GM12878 (cell line): ENCODE measurements at regions not wholly inside any gene's neighbourhood (a gene's known extent, or its start where the extent isn't known, plus 50 kb on each side); places are given as distances from the start of the nearest gene placed in this dataset.

Source experiments
- ATAC-seq: fragments of 200-7000 bp; cut with Tn5 transposase; 3 replicates; pipeline ENCODE4 v1.9.1; 2020; ENCODE audit warnings: mild to moderate bottlenecking, moderate library complexity
- BruUV-seq: library from RNA; stranded (reverse); fragments of 400-500 nt; replicated peaks from 2 replicates; lab custom pipeline; 2021; lab: Mats Ljungman, UMichigan
- CTCF ChIA-PET: fragments of 300-600 bp; sonication (Branson Sonifier 250); formaldehyde crosslinking; extraction: SDS; loops from one replicate; lab custom pipeline; 2021; ENCODE audit warnings: inconsistent platforms; lab: Yijun Ruan, JAX
- POLR2A ChIA-PET: fragments of 350-600 bp; formaldehyde crosslinking; extraction: SDS; loops from one replicate; lab custom pipeline; 2021; ENCODE audit warnings: inconsistent platforms; lab: Charles Lee
- RAD21 ChIA-PET: fragments of 300-600 bp; sonication (Branson Sonifier 250); formaldehyde crosslinking; loops from one replicate; lab custom pipeline; 2023; ENCODE audit warnings: antibody characterized with exemption; ENCODE audit not compliant: unreplicated experiment; lab: Charles Lee
- SMC1A ChIA-PET: fragments of 300-600 bp; sonication (Branson Sonifier 250); formaldehyde crosslinking; loops from one replicate; lab custom pipeline; 2023; ENCODE audit not compliant: unreplicated experiment, uncharacterized antibody; lab: Charles Lee
- DNase-seq: peaks from one replicate; pipeline ENCODE4 v3.0.0-alpha.2; 2011; ENCODE audit warnings: low read depth, low spot score
- FAIRE-seq: peaks from 3 replicates; lab custom pipeline; 2011; peaks lifted over from hg19 to GRCh38; lab: Jason Lieb, UNC
- H2AFZ ChIP-seq: 2 replicates; pipeline ENCODE4 v1.6.0; 2011; ENCODE audit warnings: low read depth, low read length, control low read depth; ENCODE audit not compliant: control insufficient read depth
- H3K27ac ChIP-seq: 2 replicates; pipeline ENCODE4 v1.5.1; 2011; ENCODE audit warnings: control low read depth; ENCODE audit not compliant: control insufficient read depth, insufficient read depth
- H3K27me3 ChIP-seq, 2 experiments: replicated peaks in 1 of 2; 2 replicates each; pipeline versions ENCODE4 v1.6.0 to v1.6.1; 2011; ENCODE audit warnings: low read length in 1 of 2; ENCODE audit not compliant: control insufficient read depth in 2 of 2, insufficient read depth in 2 of 2
- H3K36me3 ChIP-seq, 2 experiments: 2 replicates each; pipeline ENCODE4 v1.5.1; 2011; ENCODE audit warnings: low read length in 1 of 2; ENCODE audit not compliant: control insufficient read depth in 2 of 2, insufficient read depth in 2 of 2
- H3K4me1 ChIP-seq: 2 replicates; pipeline ENCODE4 v1.6.1; 2011; ENCODE audit warnings: mild to moderate bottlenecking, low read length, moderate library complexity, mixed read lengths; ENCODE audit not compliant: control insufficient read depth, insufficient read depth
- H3K4me2 ChIP-seq: 2 replicates; pipeline ENCODE4 v1.6.0; 2011; ENCODE audit warnings: control low read depth; ENCODE audit not compliant: control insufficient read depth, insufficient read depth
- H3K4me3 ChIP-seq: fragments of 200-600 bp; sonication (generic); 2 replicates; pipeline ENCODE4 v1.5.1; 2016
- H3K79me2 ChIP-seq: 2 replicates; pipeline ENCODE4 v1.6.0; 2011; ENCODE audit warnings: low read length; ENCODE audit not compliant: control insufficient read depth, insufficient read depth
- H3K9ac ChIP-seq: 2 replicates; pipeline ENCODE4 v1.8.0; 2011; ENCODE audit warnings: low read length, control low read depth, mixed read lengths; ENCODE audit not compliant: control insufficient read depth, insufficient read depth
- H3K9me3 ChIP-seq: replicated peaks from 3 replicates; pipeline ENCODE4 v1.5.1; 2011; ENCODE audit warnings: mild to moderate bottlenecking, low read length; ENCODE audit not compliant: control insufficient read depth, insufficient read depth
- H4K20me1 ChIP-seq: 2 replicates; pipeline ENCODE4 v1.6.0; 2011; ENCODE audit not compliant: control insufficient read depth, insufficient read depth
- ATF7 ChIP-seq: fragments of 450-650 bp; IDR thresholded peaks from 2 replicates; pipeline ENCODE4 v1.6.1; 2016; ENCODE audit warnings: low read depth, mild to moderate bottlenecking
- BMI1 ChIP-seq: fragments of 450-650 bp; IDR thresholded peaks from 2 replicates; pipeline ENCODE4 v1.6.1; 2016; ENCODE audit warnings: mild to moderate bottlenecking, moderate library complexity, borderline replicate concordance
- CEBPB ChIP-seq, 2 experiments: fragments of 150-350 bp in 1 of 2; IDR thresholded peaks; 2 replicates each; pipeline ENCODE4 v1.6.1; 2012 to 2014; ENCODE audit warnings: low read depth in 2 of 2, low read length in 2 of 2, borderline replicate concordance in 1 of 2, inconsistent platforms in 1 of 2
- FOS ChIP-seq: IDR thresholded peaks from 3 replicates; pipeline ENCODE4 v1.6.1; 2011; ENCODE audit warnings: borderline replicate concordance; ENCODE audit not compliant: insufficient read length; ENCODE audit errors: extremely low read depth
- KDM1A ChIP-seq: fragments of 200-600 bp; sonication (generic); IDR thresholded peaks from 2 replicates; pipeline ENCODE4 v1.6.1; 2016; ENCODE audit warnings: borderline replicate concordance
- MYC ChIP-seq: IDR thresholded peaks from 2 replicates; pipeline ENCODE4 v1.6.1; 2011; ENCODE audit warnings: mild to moderate bottlenecking, low read length, moderate library complexity, inconsistent platforms; ENCODE audit not compliant: insufficient read depth, insufficient replicate concordance, insufficient read length, severe bottlenecking
- NFYA ChIP-seq: IDR thresholded peaks from 2 replicates; pipeline ENCODE4 v1.6.1; 2011; ENCODE audit warnings: low read depth, mild to moderate bottlenecking, low read length, improper control_type of control experiment, borderline replicate concordance
- WGBS: methylation state at CpG from one replicate; pipeline ENCODE4 v1.1.6; 2016; ENCODE audit warnings: low lambda C conversion rate; ENCODE audit not compliant: insufficient replicate concordance, insufficient coverage; ENCODE audit errors: missing lambda C conversion rate; 5-methylcytosine and 5-hydroxymethylcytosine counted together
- in situ Hi-C: fragments of 300-500 bp; cut with MboI; formaldehyde crosslinking; loops from 9 replicates; pipeline ENCODE4 v1.14.3; 2018; ENCODE audit warnings: mixed read lengths
- intact Hi-C: fragments of 100-400 bp; cut with micrococcal nuclease; formaldehyde crosslinking; loops from one replicate; pipeline ENCODE4 v1.14.2; 2022; ENCODE audit not compliant: unreplicated experiment
- TF ChIP-seq, protein P1 (sequence below): fragments of 450-650 bp; IDR thresholded peaks from 2 replicates; pipeline ENCODE4 v1.6.1; 2017; ENCODE audit warnings: mild to moderate bottlenecking, low read depth, inconsistent platforms; ENCODE audit not compliant: poor library complexity, severe bottlenecking
- TF ChIP-seq, protein P2 (sequence below): fragments of 450-650 bp; IDR thresholded peaks from 2 replicates; pipeline ENCODE4 v1.6.1; 2016; ENCODE audit warnings: mild to moderate bottlenecking
- TF ChIP-seq, protein P3 (sequence below): IDR thresholded peaks from 2 replicates; pipeline ENCODE4 v1.6.1; 2011; ENCODE audit warnings: borderline replicate concordance, low read depth, mild to moderate bottlenecking, moderate library complexity, low read length; ENCODE audit not compliant: insufficient read depth, poor library complexity, severe bottlenecking
- TF ChIP-seq, protein P4 (sequence below): fragments of 150-350 bp; IDR thresholded peaks from 2 replicates; pipeline ENCODE4 v1.6.1; 2016; ENCODE audit warnings: low read depth, low read length

DNA sequence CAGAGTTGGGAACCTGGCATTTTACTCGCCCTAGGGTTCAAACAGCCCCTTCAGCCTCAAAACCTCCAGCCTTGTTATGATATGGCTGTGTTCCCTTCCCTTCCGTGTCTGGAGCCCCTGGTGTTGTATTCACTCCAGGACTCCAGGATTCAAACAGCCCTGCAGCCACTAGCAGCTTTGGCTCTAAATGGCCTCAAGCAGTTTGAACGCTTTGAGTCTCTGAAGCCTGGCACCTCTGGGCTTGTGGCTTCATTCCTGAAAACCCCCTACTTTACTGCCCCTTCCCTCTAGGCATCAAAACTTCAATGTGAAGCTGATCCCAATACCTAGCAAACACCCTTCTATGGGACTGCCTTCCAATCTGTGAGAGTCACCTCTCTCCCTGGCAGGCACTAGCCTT lies 67.9 kb upstream of the RMST start:
- ChIA-PET CTCF (interaction anchor here (1.4 to 2.7 kb wide), 2 partner anchors 10 to 246 kb away, joined by 3 to 12 read pairs; no protein-coding TSS in a partner anchor), POLR2A (no interaction called here), RAD21 (no interaction called here), SMC1A (interaction anchor here (0.8 to 1.4 kb wide), 2 partner anchors 10 kb away, joined by 3 read pairs; no protein-coding TSS in a partner anchor)
- 37% methylated on average over 3 of the region's 3 CpGs for WGBS
- H2AFZ ChIP-seq: no peak overlapping the region
- no peak overlapping the region for H3K27ac ChIP-seq
- no peaks in the 10 kb centered on the region for H3K79me2 ChIP-seq
- H3K9me3 ChIP-seq: no peaks in the 10 kb centered on the region
- no peaks in the 10 kb centered on the region for H4K20me1 ChIP-seq
- H3K9ac ChIP-seq: no peak overlapping the region
- no peaks in the 10 kb centered on the region for H3K4me1 ChIP-seq
- ATAC-seq (no peak), FAIRE-seq (no peak), DNase-seq (no peak)
- no peaks in the 10 kb centered on the region for H3K27me3 ChIP-seq
- no TSS peak for BruUV-seq
- intact Hi-C loops (no loop called here), in situ Hi-C loops (no loop called here)
- H3K4me3 ChIP-seq: no peak overlapping the region
- H3K36me3 ChIP-seq: no peaks in the 10 kb centered on the region
- no peak overlapping the region for H3K4me2 ChIP-seq
- TF ChIP-seq MYC (no peak), NFYA (no peak), BMI1 (no peak), KDM1A (no peak), ATF7 (no peak), FOS (no peak), CEBPB (IDR thresholded peaks at IDR 0.05; ENCODE audit: borderline replicate concordance in 1 of 2, low read depth in 2 of 2, low read length in 2 of 2) (no peak)
- TF ChIP-seq, protein P1, sequence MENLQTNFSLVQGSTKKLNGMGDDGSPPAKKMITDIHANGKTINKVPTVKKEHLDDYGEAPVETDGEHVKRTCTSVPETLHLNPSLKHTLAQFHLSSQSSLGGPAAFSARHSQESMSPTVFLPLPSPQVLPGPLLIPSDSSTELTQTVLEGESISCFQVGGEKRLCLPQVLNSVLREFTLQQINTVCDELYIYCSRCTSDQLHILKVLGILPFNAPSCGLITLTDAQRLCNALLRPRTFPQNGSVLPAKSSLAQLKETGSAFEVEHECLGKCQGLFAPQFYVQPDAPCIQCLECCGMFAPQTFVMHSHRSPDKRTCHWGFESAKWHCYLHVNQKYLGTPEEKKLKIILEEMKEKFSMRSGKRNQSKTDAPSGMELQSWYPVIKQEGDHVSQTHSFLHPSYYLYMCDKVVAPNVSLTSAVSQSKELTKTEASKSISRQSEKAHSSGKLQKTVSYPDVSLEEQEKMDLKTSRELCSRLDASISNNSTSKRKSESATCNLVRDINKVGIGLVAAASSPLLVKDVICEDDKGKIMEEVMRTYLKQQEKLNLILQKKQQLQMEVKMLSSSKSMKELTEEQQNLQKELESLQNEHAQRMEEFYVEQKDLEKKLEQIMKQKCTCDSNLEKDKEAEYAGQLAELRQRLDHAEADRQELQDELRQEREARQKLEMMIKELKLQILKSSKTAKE: no peak
- TF ChIP-seq, protein P2, sequence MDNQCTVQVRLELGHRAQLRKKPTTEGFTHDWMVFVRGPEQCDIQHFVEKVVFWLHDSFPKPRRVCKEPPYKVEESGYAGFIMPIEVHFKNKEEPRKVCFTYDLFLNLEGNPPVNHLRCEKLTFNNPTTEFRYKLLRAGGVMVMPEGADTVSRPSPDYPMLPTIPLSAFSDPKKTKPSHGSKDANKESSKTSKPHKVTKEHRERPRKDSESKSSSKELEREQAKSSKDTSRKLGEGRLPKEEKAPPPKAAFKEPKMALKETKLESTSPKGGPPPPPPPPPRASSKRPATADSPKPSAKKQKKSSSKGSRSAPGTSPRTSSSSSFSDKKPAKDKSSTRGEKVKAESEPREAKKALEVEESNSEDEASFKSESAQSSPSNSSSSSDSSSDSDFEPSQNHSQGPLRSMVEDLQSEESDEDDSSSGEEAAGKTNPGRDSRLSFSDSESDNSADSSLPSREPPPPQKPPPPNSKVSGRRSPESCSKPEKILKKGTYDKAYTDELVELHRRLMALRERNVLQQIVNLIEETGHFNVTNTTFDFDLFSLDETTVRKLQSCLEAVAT: no peak
- TF ChIP-seq, protein P3, sequence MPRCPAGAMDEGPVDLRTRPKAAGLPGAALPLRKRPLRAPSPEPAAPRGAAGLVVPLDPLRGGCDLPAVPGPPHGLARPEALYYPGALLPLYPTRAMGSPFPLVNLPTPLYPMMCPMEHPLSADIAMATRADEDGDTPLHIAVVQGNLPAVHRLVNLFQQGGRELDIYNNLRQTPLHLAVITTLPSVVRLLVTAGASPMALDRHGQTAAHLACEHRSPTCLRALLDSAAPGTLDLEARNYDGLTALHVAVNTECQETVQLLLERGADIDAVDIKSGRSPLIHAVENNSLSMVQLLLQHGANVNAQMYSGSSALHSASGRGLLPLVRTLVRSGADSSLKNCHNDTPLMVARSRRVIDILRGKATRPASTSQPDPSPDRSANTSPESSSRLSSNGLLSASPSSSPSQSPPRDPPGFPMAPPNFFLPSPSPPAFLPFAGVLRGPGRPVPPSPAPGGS: no peak
- TF ChIP-seq, protein P4, sequence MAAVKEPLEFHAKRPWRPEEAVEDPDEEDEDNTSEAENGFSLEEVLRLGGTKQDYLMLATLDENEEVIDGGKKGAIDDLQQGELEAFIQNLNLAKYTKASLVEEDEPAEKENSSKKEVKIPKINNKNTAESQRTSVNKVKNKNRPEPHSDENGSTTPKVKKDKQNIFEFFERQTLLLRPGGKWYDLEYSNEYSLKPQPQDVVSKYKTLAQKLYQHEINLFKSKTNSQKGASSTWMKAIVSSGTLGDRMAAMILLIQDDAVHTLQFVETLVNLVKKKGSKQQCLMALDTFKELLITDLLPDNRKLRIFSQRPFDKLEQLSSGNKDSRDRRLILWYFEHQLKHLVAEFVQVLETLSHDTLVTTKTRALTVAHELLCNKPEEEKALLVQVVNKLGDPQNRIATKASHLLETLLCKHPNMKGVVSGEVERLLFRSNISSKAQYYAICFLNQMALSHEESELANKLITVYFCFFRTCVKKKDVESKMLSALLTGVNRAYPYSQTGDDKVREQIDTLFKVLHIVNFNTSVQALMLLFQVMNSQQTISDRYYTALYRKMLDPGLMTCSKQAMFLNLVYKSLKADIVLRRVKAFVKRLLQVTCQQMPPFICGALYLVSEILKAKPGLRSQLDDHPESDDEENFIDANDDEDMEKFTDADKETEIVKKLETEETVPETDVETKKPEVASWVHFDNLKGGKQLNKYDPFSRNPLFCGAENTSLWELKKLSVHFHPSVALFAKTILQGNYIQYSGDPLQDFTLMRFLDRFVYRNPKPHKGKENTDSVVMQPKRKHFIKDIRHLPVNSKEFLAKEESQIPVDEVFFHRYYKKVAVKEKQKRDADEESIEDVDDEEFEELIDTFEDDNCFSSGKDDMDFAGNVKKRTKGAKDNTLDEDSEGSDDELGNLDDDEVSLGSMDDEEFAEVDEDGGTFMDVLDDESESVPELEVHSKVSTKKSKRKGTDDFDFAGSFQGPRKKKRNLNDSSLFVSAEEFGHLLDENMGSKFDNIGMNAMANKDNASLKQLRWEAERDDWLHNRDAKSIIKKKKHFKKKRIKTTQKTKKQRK: no peak
